GM18867 (cell line): ENCODE measurements at regions not wholly inside any gene's neighbourhood (a gene's known extent, or its start where the extent isn't known, plus 50 kb on each side); places are given as distances from the start of the nearest gene placed in this dataset.

Experiments
- ATAC-seq: cut with Tn5 transposase; IDR thresholded peaks from one replicate; pipeline ENCODE4 v1.9.1; 2021; ENCODE audit warnings: mild to moderate bottlenecking, moderate library complexity; ENCODE audit not compliant: unreplicated experiment

DNA sequence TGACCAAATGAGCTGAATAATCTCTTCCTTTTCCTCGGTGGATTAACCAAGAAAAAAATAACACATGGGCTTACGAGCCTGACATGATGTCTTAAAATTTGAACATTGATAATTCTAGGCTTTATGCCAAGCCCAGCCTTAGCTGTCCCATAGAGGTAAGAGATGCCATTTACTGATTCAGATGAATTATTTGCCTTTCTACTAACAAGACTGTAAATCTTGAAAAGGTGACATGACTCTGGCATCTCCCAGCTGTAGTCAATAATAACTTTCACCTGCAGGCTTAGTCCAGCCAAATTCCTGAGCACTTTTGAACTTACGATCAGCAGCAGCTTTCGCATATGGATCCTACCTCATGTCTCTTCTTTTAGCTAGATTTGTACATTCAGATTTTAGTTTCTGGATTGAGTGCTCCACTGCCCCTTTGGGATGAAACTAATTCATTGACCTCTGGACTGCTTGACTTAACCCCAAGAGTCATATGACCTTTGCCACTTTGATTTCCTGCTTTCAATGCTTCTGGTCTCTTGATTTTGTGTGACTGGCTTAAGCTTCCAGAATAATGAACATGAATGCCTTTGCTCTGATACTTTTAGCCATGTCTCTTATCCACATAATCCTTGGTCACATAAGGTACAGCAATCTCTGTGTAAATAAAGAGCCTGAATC, 876.4 kb upstream of the SLIT2 start:
- ATAC-seq, result no peak

DNA sequence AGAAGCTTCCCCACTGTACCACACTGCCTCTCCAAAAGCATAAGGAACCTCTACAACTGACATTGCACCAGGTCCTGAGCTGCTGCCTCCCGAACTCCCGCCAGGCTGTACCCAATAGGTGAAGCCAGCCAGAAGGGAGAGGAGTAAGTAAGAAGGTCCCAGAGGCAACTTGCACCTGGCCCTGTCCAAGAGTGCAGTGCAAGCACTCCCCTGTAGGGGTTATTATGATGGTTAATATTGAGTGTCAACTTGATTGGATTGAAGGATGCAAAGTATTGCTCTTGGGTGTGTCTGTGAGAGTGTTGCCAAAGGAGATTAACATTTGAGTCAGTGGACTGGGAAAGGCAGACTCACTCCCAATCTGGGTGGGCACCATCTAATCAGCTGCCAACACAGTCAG, 879.3 kb upstream of the SLIT2 start:
- no peak for ATAC-seq

DNA sequence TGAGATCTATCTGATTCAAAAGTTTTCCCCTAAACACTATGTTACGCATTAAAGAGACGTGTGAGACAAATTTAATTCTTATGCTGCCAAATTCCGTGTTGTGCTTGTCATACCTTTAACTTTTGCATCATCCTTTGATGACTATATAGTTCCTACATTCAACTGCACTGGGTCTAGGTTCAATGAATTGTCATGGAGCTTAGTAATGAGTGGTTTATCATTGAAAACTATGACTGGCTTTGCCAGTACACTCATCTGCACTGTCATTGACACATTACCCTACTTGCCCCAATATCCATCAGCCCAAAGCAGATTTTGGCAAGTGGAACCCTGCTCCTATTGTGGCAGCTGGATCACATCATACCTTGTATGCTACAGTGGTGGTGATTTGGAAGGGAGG, 882.9 kb upstream of the SLIT2 start:
- no peak for ATAC-seq

DNA sequence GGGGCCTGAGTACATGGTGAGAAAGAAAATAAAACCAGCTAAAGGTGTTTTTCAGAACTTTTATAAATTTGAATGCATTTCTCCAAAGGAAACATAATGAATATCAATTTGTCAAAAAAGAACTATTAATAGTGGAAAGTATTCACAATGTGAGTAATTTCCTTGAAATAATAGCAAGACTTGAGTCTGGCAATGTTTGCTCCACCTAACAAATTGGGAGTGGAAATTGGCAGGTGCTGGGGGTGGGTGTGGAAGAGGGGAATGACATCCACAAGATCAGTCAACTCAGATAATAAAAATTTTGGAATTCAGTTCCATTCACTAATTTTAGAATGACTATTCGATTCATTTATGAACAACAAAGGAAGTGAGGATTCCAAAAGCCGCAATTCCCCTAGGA, 884.8 kb upstream of the SLIT2 start:
- no peak for ATAC-seq

DNA sequence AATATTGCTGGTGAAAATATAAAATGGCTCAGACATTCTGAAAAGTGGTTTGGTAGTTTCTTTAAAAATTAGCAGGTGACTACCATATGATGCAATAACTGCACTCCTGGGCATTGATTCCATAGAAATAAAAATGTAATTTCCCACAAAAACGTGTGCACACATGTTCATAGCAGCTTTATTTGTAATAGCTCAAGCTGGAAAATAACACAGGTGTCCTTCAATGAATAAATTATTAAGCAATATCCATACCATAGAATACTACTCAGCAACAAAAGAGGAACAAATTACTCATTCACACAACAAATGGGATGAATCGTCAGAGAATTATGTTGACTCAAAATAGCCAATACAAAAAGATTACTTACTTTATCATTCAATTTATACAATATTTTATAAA, 893.7 kb upstream of the SLIT2 start:
- no peak for ATAC-seq

DNA sequence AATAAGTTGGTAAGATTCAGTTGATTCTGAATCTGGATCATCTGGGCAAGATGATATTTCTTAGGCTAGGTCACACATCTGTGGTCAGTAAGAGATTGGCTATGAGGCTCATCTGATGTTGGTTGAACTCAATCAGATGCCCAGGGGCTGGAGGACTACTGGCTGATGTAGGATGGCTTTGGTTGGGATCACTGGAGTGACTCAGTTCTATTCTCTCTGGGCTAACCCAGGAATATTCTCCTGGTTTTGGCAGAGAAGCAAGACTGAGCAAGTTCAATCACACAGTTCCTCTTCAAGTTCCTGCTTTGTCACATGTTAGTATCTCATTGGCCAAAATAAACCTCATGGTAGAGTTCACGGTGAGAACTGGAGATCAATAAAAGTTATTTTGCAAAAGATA, 902.3 kb upstream of the SLIT2 start:
- no peak for ATAC-seq

DNA sequence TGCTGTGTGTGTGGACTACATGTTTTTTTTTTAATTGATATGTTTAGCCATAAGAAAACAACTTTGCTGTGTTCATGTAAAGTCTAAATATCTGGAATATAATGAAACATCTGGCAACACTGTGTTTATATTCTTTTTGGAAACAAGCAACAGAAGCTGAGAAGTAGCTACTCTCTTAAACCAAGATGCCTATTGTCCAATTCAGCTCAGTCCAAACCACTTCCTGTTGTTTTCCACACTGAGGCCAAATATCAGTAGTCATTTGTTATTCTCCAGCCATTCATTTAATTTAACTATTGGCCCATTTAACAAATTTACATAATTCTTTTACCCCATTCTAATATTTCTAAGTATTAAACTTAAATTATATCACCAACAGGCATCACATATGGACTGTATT, 903.0 kb upstream of the SLIT2 start:
- no peak for ATAC-seq

DNA sequence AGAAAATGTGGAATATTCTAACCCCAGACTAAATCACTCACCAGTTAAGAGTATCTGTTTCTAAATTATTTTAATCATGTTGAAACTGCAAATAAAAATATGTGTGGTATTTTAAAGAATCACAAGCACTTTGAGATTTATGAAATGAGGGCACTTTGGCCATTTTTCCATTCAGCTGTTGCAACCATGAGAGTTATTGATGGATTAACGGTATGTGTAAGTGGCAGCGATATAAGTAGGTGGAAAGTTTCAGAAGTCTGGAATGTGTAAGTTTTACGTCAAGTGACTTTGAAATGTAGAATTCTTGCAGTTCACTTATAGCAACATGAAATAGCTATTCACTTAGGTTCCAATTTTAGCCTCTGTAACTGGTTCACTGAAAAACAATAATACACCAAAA, 905.1 kb upstream of the SLIT2 start:
- no peak for ATAC-seq

DNA sequence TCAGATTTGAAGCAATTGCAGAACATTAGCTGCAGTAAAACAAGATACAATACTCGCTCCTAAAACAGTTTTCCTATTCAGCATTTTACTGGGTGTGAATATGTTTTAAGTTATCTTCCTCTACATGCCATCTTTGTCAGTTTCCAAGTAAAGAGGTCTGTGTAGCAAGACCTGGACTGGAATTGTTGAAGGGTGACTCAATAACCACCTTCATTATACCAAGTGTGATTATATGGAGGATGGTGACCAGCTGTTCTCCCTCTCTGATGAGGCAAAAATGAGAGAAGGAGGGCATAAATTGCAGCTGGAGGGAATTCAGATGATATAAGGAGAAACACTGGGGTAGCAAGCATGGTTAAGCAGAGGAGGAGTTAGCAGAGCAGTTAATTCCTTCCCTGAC, 922.1 kb upstream of the SLIT2 start:
- ATAC-seq, result no peak

DNA sequence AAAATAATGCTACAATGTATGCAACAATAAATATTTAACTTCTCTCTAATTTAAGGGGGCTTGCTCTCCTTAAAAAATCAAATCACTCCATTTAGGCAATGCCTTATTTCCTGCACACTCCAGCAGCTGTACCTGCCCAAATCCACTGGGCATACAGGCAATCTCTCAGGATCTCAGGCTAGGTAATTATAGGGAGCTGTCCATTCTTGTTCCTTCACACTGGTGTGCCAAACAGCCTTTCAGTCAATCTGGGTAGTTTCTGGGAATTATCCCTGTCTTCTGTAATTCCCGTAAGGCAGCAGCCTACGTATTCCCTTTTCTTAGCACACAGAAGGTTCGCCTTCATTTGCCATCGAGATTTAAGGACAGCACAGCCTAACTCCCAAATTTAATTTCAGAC, 922.6 kb upstream of the SLIT2 start:
- ATAC-seq, result no peak

DNA sequence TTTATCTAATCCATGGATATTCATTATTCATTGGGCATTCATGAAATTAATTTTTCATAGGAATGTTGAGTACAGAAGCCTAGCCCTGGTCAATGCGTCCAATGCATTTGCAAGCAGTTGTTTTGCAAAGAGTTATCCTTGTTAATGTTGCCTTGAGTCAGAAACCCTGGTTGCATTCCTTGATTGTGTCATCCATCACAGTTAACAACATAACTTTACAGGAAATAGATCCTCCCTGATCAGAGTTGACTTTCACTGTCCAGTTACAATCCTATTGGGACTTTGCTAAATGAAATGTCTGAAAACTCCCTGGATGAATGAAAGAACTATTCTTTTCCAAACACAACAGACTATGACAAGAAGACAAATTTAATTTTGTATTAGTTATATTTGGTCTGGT, 924.3 kb upstream of the SLIT2 start:
- no peak for ATAC-seq

DNA sequence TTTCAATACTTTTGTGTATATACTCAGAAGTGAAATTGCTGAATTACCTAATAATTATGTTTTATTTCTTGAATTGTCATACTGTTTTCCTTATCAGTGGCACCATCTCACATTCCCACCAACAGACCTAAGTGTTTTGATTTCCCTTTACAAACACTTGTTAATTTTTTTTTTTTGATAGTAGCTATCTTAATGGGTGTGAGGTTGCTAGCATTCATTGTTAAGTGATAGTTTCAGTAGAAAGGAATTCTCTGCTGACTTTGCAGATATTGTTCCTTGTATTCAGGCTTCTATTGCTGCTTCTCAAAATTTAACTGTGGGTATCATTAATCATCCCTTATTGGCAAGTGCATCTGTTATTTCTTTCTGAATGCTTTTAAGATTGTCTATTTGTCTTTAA, 927.5 kb upstream of the SLIT2 start:
- no peak for ATAC-seq

DNA sequence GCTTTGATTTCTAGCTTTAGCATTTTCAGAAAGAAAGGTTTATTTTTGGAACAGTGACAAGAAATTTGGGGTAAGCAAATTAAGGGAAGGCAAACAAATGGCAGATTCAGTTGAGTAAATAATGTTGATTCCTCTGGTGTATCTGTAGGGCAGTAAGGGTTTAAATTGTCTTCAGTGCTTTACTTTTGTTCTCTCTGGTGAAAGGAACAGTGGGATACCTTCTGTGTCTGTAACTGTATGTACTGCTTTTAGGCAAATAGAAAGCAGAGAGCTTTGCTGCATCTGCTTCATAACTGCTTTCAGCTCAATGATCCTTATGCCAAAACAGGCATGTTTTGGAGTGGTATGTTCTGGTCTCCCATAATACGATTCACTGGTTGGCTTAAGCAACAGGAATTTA, 932.1 kb upstream of the SLIT2 start:
- no peak for ATAC-seq

DNA sequence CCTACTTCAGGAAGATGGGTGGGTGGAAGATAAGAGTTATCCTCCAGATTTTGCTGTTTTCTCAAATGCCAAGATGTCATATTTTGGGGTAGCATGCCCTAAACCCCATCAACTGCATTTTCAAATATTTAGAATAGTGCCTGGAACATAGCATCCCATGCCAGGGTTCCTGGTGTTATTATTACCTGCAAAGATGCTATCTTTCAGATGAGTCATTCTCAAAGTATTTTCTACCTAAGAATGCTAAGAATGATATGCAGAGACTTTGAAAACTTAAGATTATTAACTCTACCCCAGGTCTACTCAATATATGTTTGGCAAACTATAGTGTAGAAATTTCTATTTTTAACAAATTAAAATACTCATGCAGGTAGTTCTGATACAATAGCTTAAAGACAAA, 934.3 kb upstream of the SLIT2 start:
- ATAC-seq, result no peak

DNA sequence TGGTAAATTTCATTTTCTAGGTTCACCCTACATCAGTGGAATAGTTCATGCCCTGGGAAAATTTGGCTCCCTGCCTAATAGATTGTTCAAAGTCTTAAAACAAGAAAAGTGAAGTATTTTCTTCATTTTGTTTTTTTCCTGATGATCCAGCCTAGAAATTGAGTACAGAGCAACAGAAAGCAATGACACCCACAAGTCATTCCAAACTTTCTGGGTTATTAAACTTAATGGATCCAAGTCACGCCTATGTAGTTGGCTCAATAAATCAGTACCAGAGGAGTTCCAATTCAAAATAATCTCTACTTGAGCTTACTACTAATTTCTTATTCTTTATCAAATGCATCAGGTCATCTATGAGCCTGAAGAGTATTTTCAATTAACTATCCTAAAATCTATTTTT, 937.6 kb upstream of the SLIT2 start:
- no peak for ATAC-seq

DNA sequence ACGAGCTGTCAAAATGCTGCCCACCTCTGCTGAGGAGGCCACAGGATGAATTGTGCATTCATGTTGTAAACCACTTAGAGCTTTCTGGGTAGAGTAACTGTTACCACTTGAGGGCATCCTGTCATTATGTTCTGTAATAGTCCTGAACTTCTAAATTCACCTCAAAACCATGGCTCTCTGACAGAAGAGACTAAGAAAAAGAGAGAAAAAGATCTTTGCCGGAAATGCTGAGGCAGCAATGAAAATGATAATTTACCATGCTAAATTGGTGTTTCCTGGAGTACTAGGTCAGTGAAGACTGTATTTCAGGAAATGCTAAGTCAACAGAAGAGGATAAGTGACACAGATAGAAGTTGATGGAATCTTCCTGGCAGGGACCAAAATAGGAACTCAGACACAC, 942.3 kb upstream of the SLIT2 start:
- no peak for ATAC-seq

DNA sequence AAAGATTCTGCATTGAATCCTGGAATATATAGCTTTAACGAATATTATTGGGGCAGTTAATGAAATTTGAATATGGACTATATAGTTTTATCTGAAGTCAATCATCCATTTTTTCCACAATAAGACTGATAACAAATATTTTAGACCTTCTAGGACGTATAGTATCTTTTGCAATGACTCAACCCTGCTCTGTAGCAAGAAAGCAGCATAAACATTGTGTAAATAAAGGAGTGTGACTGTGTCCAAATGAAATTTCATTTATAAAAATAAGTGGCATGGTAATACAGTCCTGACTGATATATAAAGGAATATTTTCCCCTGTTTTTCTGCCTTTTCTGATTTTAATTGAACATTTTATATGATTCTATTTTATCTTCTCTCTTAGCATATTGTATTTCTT, 947.7 kb upstream of the SLIT2 start:
- no peak for ATAC-seq

DNA sequence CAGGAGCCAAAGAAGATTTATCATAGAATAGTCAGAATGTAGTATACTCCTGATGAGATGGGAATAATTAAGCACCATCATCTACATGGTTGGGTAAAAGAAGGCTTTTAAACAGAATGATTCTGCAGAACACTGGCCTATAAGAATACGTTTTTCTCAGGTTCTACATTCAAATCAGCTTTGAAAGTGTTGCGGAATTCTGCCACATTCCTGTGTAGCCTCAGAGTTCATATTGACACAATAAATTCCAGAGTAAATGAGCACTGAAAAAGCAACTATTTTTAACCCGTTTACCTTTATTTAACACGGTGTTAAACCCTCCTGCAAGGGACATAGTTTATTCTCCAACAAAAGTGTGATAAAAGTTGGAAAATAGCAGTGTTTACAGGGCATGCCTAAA, 950.2 kb upstream of the SLIT2 start:
- ATAC-seq, result no peak

DNA sequence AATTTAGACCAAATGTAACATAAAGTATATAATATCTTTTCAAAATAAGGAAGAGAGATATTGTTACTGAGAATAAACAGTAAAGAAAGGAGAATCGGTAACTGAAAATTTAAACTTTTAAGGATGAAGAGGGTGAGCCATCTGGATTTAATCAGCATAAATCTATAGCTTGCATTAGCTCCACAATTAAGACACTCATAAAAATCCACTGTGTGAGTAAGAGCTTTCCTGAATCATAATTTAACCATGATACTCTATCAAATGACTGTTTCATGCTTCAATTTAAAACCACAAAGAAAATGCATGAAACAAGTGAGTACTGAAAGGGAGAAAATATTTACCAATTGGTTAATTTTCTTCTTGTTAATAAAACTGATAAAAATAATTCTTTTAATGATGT, 951.5 kb upstream of the SLIT2 start:
- no peak for ATAC-seq

DNA sequence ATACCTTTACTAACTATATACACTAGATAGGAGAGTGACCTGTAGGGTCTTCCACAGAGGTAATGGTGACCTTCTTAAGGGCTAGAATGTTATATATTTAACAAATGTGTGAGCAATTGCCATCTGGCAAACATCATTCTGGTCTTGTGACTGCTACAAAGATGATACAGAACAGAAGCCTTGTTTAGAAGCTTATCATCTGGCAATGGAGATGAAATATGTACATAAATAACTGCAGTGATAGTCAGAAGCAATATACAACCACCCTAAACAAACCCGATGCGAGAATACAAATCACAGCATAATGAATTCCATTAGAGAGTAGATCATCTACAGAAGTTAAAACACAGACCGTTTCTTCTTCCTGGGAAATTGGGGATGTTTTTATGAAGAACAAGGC, 952.7 kb upstream of the SLIT2 start:
- no peak for ATAC-seq

DNA sequence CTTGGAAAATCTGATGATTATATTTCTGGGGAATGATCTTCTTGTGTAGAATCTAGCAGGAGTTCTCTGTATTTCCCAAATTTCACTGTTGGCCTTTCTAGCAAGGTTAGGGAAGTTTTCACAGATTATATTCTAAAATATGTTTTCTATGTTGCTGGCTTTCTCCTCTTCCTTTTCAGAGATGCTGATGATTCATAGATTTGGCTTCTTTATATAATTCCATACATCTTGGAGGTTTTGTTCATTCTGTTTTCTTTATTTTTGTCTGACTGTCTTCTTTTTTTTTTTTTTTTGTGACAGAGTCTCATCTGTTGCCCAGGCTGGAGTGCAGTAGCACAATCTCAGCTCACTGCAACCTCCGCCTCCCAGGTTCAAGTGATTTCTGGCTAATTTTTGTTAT, 957.9 kb upstream of the SLIT2 start:
- no peak for ATAC-seq

DNA sequence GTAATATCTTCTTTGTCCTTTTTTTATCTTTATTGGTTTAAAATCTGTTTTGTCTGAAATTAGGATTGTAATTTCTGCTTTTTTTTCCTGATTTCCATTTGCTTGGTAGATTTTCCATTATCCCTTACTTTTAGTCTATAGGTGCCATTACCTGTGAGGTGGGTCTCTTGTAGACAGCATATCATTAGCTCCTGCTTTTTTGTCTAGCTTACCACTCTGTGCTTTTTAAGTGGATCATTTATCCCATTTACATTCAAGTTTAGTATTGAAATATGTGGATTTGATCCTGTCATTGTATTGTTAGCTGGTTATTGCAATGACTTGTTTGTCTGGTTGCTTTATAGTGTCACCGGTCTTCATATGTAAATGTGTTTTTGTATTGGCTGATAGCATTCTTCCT, 958.6 kb upstream of the SLIT2 start:
- ATAC-seq, result no peak

DNA sequence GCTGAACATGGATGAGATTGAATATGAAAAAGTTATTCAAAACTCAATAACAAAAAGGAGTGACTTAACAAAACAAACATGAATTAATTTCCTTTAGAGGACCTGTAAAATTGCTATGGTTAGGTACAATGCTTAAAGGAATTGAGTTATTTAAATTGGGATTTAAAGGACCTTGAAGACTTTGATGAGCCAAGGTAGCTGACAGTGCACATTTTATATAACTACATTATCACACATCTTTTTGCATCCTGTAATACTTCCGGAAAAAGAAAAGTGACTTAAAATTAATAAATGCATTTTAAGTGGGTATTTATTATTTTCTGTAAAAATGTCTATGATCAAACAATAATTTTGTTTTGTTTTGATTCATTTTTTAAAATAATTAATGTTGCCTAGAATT, 964.8 kb upstream of the SLIT2 start:
- ATAC-seq, result no peak

DNA sequence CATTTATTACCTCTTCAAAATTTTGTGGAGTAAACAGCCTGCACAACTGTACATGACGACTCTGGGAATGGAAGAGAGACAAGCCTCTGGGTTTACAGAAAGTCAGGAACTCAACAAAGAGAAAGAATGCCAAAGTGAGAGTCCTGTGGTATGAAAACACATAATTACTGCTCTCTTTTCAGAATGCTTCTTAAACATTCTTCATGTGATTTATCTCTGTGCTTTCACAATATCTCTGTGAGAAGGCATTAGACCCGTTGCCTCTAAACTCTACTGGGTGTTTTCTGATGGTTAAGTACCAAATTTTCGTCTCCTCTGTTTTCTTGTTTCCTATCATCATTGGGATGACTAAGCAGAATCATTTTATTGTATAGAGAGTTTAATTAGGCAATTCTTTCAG, 966.6 kb upstream of the SLIT2 start:
- no peak for ATAC-seq
